HCT116 (cell line): ENCODE measurements at regions not wholly inside any gene's neighbourhood (a gene's known extent, or its start where the extent isn't known, plus 50 kb on each side); places are given as distances from the start of the nearest gene placed in this dataset.

Experiments used
- ATAC-seq: fragments of 200-7000 bp; cut with Tn5 transposase; 2 replicates; pipeline ENCODE4 v1.9.1; 2020; ENCODE audit warnings: mild to moderate bottlenecking, moderate library complexity
- BruUV-seq: library from RNA; stranded (reverse); fragments of 400-500 nt; replicated peaks from 2 replicates; lab custom pipeline; 2021; lab: Mats Ljungman, UMichigan
- CTCF ChIA-PET: fragments of 300-600 bp; sonication (Branson Sonifier 250); formaldehyde crosslinking; loops from one replicate; lab custom pipeline; 2021; ENCODE audit warnings: antibody characterized with exemption; lab: Charles Lee
- POLR2A ChIA-PET: fragments of 300-600, 350-600 bp; sonication (Branson Sonifier 250); formaldehyde crosslinking; loops from one replicate; lab custom pipeline; 2021; ENCODE audit warnings: antibody characterized with exemption; lab: Charles Lee
- RAD21 ChIA-PET, 2 experiments: fragments of 300-600 bp; sonication (Branson Sonifier 250); formaldehyde crosslinking; loops; one replicate each; lab custom pipeline; 2023; ENCODE audit warnings: low total read pairs in 2 of 2; ENCODE audit not compliant: uncharacterized antibody in 2 of 2, unreplicated experiment in 2 of 2, low non-redundant PET in 1 of 2; lab: Charles Lee
- DNase-seq: peaks from one replicate; pipeline ENCODE4 v3.0.0-alpha.2; 2010; ENCODE audit warnings: low read depth, low spot score
- H2AFZ ChIP-seq: fragments of 200-600 bp; shearing (Covaris generic), sonication (generic); 2 replicates; pipeline ENCODE4 v1.6.1; 2017; ENCODE audit warnings: low read depth, mixed run types, mixed read lengths, antibody characterized with exemption, low read length; ENCODE audit not compliant: poor library complexity, severe bottlenecking
- H3K27ac ChIP-seq: 2 replicates; pipeline ENCODE4 v1.5.1; 2012; ENCODE audit warnings: low read depth, low read length
- H3K27me3 ChIP-seq: fragments of 200-600 bp; sonication (generic); 2 replicates; pipeline ENCODE4 v1.6.1; 2016; ENCODE audit warnings: mixed run types, low read length, mixed read lengths; ENCODE audit not compliant: insufficient read depth
- H3K36me3 ChIP-seq, 2 experiments: fragments of 200-500 bp in 1 of 2; fragments of 200-600 bp in 1 of 2; sonication (Bioruptor generic) in 1 of 2; sonication (generic) in 1 of 2; 2 replicates each; pipeline versions ENCODE4 v1.5.1 to v1.6.1; 2014 to 2016; ENCODE audit warnings: low read length in 2 of 2, inconsistent platforms in 1 of 2, mixed read lengths in 1 of 2, mixed run types in 1 of 2; ENCODE audit not compliant: insufficient read depth in 2 of 2, control insufficient read depth in 1 of 2
- H3K4me1 ChIP-seq, 2 experiments: fragments of 200-600 bp in 1 of 2; sonication (generic) in 1 of 2; 2 replicates each; pipeline versions ENCODE4 v1.5.1 to v1.6.1; 2012 to 2017; ENCODE audit warnings: low read length in 2 of 2, inconsistent platforms in 1 of 2, mild to moderate bottlenecking in 1 of 2, mixed read lengths in 1 of 2, mixed run types in 1 of 2, moderate library complexity in 1 of 2; ENCODE audit not compliant: insufficient read depth in 2 of 2, control insufficient read depth in 1 of 2
- H3K4me2 ChIP-seq: fragments of 200-600 bp; sonication (generic); 2 replicates; pipeline ENCODE4 v1.6.1; 2017; ENCODE audit warnings: mixed run types, low read length, mixed read lengths
- H3K4me3 ChIP-seq, 2 experiments: fragments of 200-600 bp in 1 of 2; sonication (generic) in 1 of 2; replicated peaks in 1 of 2; 2 replicates each; pipeline ENCODE4 v1.5.1; 2011 to 2016; ENCODE audit warnings: low read length in 2 of 2, control low read depth in 1 of 2, low read depth in 1 of 2, mild to moderate bottlenecking in 1 of 2, mixed read lengths in 1 of 2, mixed run types in 1 of 2
- H3K79me2 ChIP-seq: fragments of 200-600 bp; sonication (generic); 2 replicates; pipeline ENCODE4 v1.6.1; 2017; ENCODE audit warnings: mild to moderate bottlenecking, mixed run types, low read length, moderate library complexity, mixed read lengths; ENCODE audit not compliant: insufficient read depth
- H3K9ac ChIP-seq: fragments of 200-600 bp; sonication (generic); 2 replicates; pipeline ENCODE4 v1.6.1; 2016; ENCODE audit warnings: low read length, mixed read lengths
- H3K9me2 ChIP-seq: fragments of 200-600 bp; sonication (generic), shearing (Covaris generic); 2 replicates; pipeline ENCODE4 v1.6.1; 2017; ENCODE audit warnings: mixed run types, mild to moderate bottlenecking, moderate library complexity; ENCODE audit not compliant: insufficient read depth
- H3K9me3 ChIP-seq, 2 experiments: fragments of 200-500 bp in 1 of 2; fragments of 200-600 bp in 1 of 2; sonication (Bioruptor generic) in 1 of 2; sonication (generic) in 1 of 2; 2 replicates each; pipeline ENCODE4 v1.6.1; 2014 to 2017; ENCODE audit warnings: low read length in 2 of 2, mixed read lengths in 2 of 2, inconsistent platforms in 1 of 2, low read depth in 1 of 2, mild to moderate bottlenecking in 1 of 2, mixed run types in 1 of 2, moderate library complexity in 1 of 2; ENCODE audit not compliant: control insufficient read depth in 1 of 2, insufficient read depth in 1 of 2
- H4K20me1 ChIP-seq: fragments of 200-600 bp; sonication (generic), shearing (Covaris generic); 2 replicates; pipeline ENCODE4 v1.6.1; 2017; ENCODE audit warnings: mixed run types, mild to moderate bottlenecking, moderate library complexity; ENCODE audit not compliant: insufficient read depth
- CBX3 ChIP-seq: IDR thresholded peaks from 2 replicates; pipeline ENCODE4 v1.6.1; 2012; ENCODE audit warnings: low read depth
- CEBPB ChIP-seq: IDR thresholded peaks from 2 replicates; pipeline ENCODE4 v1.6.1; 2012; ENCODE audit warnings: low read depth
- CTCF ChIP-seq, 3 experiments: fragments of 200-600 bp in 1 of 3; sonication (generic) in 1 of 3; IDR thresholded peaks in 2 of 3; conservative IDR thresholded peaks in 1 of 3; 2 replicates each; pipeline ENCODE4 v1.5.1; 2012 to 2017; ENCODE audit warnings: low read depth in 2 of 3, low read length in 2 of 3, antibody characterized with exemption in 1 of 3, borderline replicate concordance in 1 of 3, control low read depth in 1 of 3, mild to moderate bottlenecking in 1 of 3, mixed read lengths in 1 of 3, mixed run types in 1 of 3, moderate library complexity in 1 of 3; ENCODE audit not compliant: insufficient read depth in 1 of 3
- EGR1 ChIP-seq: IDR thresholded peaks from 2 replicates; pipeline ENCODE4 v1.6.1; 2012; ENCODE audit warnings: low read depth
- EZH2phosphoT487 ChIP-seq: fragments of 200-600 bp; IDR thresholded peaks from 2 replicates; pipeline ENCODE4 v1.6.1; 2018; ENCODE audit warnings: antibody characterized with exemption, borderline replicate concordance
- FOSL1 ChIP-seq: IDR thresholded peaks from 2 replicates; pipeline ENCODE4 v1.6.1; 2012; ENCODE audit warnings: low read depth
- JUND ChIP-seq: IDR thresholded peaks from 2 replicates; pipeline ENCODE4 v1.6.1; 2012
- MAX ChIP-seq: IDR thresholded peaks from 2 replicates; pipeline ENCODE4 v1.6.1; 2012
- POLR2A ChIP-seq: IDR thresholded peaks from 2 replicates; pipeline ENCODE4 v1.7.0; 2011; ENCODE audit warnings: borderline replicate concordance; ENCODE audit not compliant: insufficient read depth, insufficient read length; ENCODE audit errors: extremely low read depth
- POLR2AphosphoS5 ChIP-seq: IDR thresholded peaks from 2 replicates; pipeline ENCODE4 v1.6.1; 2011; ENCODE audit warnings: mild to moderate bottlenecking, low read depth, low read length, moderate library complexity
- RAD21 ChIP-seq: IDR thresholded peaks from 2 replicates; pipeline ENCODE4 v1.6.1; 2012; ENCODE audit warnings: low read depth, mild to moderate bottlenecking
- SIN3A ChIP-seq: IDR thresholded peaks from 2 replicates; pipeline ENCODE4 v1.6.1; 2012; ENCODE audit warnings: low read depth
- SP1 ChIP-seq: IDR thresholded peaks from 2 replicates; pipeline ENCODE4 v1.6.1; 2012; ENCODE audit warnings: low read depth
- TCF7L2 ChIP-seq: IDR thresholded peaks from 2 replicates; pipeline ENCODE4 v1.7.0; 2011; ENCODE audit warnings: borderline replicate concordance, inconsistent platforms; ENCODE audit not compliant: insufficient read depth, insufficient read length; ENCODE audit errors: extremely low read depth
- ZFX ChIP-seq: fragments of 450-650 bp; IDR thresholded peaks from 2 replicates; pipeline ENCODE4 v1.6.1; 2017
- ZNF274 ChIP-seq: fragments of 200-500 bp; sonication (Bioruptor generic); IDR thresholded peaks from 2 replicates; pipeline ENCODE4 v1.6.1; 2014; ENCODE audit warnings: mild to moderate bottlenecking, low read depth, low read length, inconsistent platforms
- intact Hi-C: fragments of 100-400 bp; cut with micrococcal nuclease; formaldehyde crosslinking; loops from 2 replicates; pipeline ENCODE4 v1.10.0; 2022

GRCh38 chr12:25364529-25365339 is 114.0 kb upstream of the KRAS start:
- no peak overlapping the region for H2AFZ ChIP-seq
- no peaks in the 10 kb centered on the region for H3K36me3 ChIP-seq
- H3K4me3 ChIP-seq, result no peak overlapping the region
- ChIA-PET CTCF (no interaction called here), POLR2A (no interaction called here)
- H3K27ac ChIP-seq, result no peak overlapping the region
- H4K20me1 ChIP-seq, result no peaks in the 10 kb centered on the region
- no TSS peak for BruUV-seq
- no peak for TF ChIP-seq EGR1
- TF ChIP-seq CEBPB, result no peak
- no peak for TF ChIP-seq POLR2A
- TF ChIP-seq FOSL1, result no peak
- TF ChIP-seq TCF7L2, result no peak
- no peak for TF ChIP-seq CBX3
- no peak for TF ChIP-seq RAD21
- no peak for TF ChIP-seq SIN3A
- TF ChIP-seq, all 23 proteins: peak for 0
- Histone ChIP-seq H3K9me3 (no peaks in the 10 kb centered on the region), H3K4me2 (no peak overlapping the region), H3K9me2 (no peaks in the 10 kb centered on the region), H3K79me2 (no peaks in the 10 kb centered on the region), H3K27me3 (no peaks in the 10 kb centered on the region), H3K4me1 (no peaks in the 10 kb centered on the region), H3K9ac (no peak overlapping the region)
- DNase-seq (no peak), ATAC-seq (no peak)
- RAD21 ChIA-PET, result no interaction called here
- intact Hi-C loops, result no loop called here

GRCh38 chr12:25362646-25363045 is 111.9 kb upstream of the KRAS start:
- no peak overlapping the region for H3K9ac ChIP-seq
- ChIA-PET RAD21 (no interaction called here), POLR2A (no interaction called here), CTCF (no interaction called here)
- intact Hi-C loops, result no loop called here
- ATAC-seq, result no peak
- no peak for DNase-seq
- H3K27me3 ChIP-seq, result no peaks in the 10 kb centered on the region
- H4K20me1 ChIP-seq, result no peaks in the 10 kb centered on the region
- no TSS peak for BruUV-seq
- H3K36me3 ChIP-seq, result no peaks in the 10 kb centered on the region
- no peaks in the 10 kb centered on the region for H3K9me2 ChIP-seq
- H3K4me2 ChIP-seq, result no peak overlapping the region
- no peaks in the 10 kb centered on the region for H3K4me1 ChIP-seq
- H3K79me2 ChIP-seq, result no peaks in the 10 kb centered on the region
- no peaks in the 10 kb centered on the region for H3K9me3 ChIP-seq
- no peak overlapping the region for H2AFZ ChIP-seq
- no peak overlapping the region for H3K4me3 ChIP-seq
- H3K27ac ChIP-seq, result no peak overlapping the region
- TF ChIP-seq MAX (no peak), ZNF274 (no peak), POLR2AphosphoS5 (no peak), JUND (no peak), CTCF (IDR thresholded peaks at IDR 0.05 in 2 of 3, conservative IDR thresholded peaks at IDR 0.05 in 1 of 3; ENCODE audit: borderline replicate concordance in 1 of 3, insufficient read depth in 1 of 3, low read depth in 2 of 3, low read length in 2 of 3) (no peak), TCF7L2 (no peak), ZFX (no peak), SP1 (no peak), EZH2phosphoT487 (no peak)
